ENCODE measurements at regions not wholly inside any gene's neighbourhood (a gene's known extent, or its start where the extent isn't known, plus 50 kb on each side); places are given as distances from the start of the nearest gene placed in this dataset.

DNA sequence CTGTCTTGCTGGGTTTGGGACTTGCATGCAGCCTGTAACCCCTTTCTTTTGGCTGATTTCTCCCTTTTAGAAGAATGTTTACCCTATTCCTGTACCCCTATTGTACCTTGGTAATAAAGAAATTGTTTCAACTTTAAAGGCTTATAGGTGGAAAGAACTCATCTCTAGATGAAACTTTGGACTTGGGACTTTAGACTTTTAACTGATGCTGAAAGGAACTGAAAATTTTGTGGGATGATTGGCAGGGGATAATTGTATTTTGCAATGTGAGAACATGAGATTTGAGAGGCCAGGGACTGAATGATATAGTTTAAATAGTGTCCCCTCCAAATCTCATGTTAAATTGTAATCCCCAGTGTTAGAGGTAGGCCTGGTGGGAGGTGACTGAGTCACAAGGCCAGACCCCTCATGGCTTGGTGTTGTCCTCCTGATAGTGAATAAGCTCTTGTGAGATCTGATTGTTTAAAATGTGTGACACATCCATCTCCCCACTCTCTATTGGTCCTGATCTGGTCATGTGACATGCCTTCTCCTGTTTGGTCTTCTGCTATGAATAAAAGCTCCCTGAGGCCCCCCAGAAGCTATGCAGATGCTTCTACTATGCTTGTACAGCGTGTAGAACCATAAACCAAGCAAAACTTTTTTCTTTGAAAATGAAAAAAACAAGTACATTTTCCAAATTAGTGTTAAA is 1621.3 kb upstream of the B3GALT2 start:
- ATAC-seq, result no peak
- TF ChIP-seq, protein P1, sequence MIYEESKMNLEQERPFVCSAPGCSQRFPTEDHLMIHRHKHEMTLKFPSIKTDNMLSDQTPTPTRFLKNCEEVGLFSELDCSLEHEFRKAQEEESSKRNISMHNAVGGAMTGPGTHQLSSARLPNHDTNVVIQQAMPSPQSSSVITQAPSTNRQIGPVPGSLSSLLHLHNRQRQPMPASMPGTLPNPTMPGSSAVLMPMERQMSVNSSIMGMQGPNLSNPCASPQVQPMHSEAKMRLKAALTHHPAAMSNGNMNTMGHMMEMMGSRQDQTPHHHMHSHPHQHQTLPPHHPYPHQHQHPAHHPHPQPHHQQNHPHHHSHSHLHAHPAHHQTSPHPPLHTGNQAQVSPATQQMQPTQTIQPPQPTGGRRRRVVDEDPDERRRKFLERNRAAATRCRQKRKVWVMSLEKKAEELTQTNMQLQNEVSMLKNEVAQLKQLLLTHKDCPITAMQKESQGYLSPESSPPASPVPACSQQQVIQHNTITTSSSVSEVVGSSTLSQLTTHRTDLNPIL (CRISPR knock-in tag; IDR thresholded peaks at IDR 0.05; ENCODE audit: low read depth), result no peak
- TF ChIP-seq, protein P2, sequence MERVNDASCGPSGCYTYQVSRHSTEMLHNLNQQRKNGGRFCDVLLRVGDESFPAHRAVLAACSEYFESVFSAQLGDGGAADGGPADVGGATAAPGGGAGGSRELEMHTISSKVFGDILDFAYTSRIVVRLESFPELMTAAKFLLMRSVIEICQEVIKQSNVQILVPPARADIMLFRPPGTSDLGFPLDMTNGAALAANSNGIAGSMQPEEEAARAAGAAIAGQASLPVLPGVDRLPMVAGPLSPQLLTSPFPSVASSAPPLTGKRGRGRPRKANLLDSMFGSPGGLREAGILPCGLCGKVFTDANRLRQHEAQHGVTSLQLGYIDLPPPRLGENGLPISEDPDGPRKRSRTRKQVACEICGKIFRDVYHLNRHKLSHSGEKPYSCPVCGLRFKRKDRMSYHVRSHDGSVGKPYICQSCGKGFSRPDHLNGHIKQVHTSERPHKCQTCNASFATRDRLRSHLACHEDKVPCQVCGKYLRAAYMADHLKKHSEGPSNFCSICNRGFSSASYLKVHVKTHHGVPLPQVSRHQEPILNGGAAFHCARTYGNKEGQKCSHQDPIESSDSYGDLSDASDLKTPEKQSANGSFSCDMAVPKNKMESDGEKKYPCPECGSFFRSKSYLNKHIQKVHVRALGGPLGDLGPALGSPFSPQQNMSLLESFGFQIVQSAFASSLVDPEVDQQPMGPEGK (CRISPR knock-in tag; IDR thresholded peaks at IDR 0.05; ENCODE audit: borderline replicate concordance), result no peak
- TF ChIP-seq ZNF8 (CRISPR knock-in tag; IDR thresholded peaks at IDR 0.05) (no peak), ZC3H10 (CRISPR knock-in tag; IDR thresholded peaks at IDR 0.05) (no peak), TOX (CRISPR knock-in tag; IDR thresholded peaks at IDR 0.05; ENCODE audit: borderline replicate concordance) (no peak), ZNF70 (CRISPR knock-in tag; IDR thresholded peaks at IDR 0.05) (no peak), RARB (CRISPR knock-in tag; IDR thresholded peaks at IDR 0.05) (no peak), ZFP3 (CRISPR knock-in tag; IDR thresholded peaks at IDR 0.05) (no peak), ARNTL (CRISPR knock-in tag; IDR thresholded peaks at IDR 0.05; ENCODE audit: borderline replicate concordance, low read depth) (no peak), ESRRG (CRISPR knock-in tag; IDR thresholded peaks at IDR 0.05) (no peak), OSR1 (CRISPR knock-in tag; IDR thresholded peaks at IDR 0.05) (no peak), SNAI2 (CRISPR knock-in tag; IDR thresholded peaks at IDR 0.05) (no peak), ZFP30 (CRISPR knock-in tag; IDR thresholded peaks at IDR 0.05) (no peak), BACH2 (CRISPR knock-in tag; IDR thresholded peaks at IDR 0.05; ENCODE audit: borderline replicate concordance) (no peak), CSDC2 (CRISPR knock-in tag; IDR thresholded peaks at IDR 0.05) (no peak)
- TF ChIP-seq, protein P3, sequence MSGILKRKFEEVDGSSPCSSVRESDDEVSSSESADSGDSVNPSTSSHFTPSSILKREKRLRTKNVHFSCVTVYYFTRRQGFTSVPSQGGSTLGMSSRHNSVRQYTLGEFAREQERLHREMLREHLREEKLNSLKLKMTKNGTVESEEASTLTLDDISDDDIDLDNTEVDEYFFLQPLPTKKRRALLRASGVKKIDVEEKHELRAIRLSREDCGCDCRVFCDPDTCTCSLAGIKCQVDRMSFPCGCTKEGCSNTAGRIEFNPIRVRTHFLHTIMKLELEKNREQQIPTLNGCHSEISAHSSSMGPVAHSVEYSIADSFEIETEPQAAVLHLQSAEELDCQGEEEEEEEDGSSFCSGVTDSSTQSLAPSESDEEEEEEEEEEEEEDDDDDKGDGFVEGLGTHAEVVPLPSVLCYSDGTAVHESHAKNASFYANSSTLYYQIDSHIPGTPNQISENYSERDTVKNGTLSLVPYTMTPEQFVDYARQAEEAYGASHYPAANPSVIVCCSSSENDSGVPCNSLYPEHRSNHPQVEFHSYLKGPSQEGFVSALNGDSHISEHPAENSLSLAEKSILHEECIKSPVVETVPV (CRISPR knock-in tag; IDR thresholded peaks at IDR 0.05), result no peak
- TF ChIP-seq, protein P4, sequence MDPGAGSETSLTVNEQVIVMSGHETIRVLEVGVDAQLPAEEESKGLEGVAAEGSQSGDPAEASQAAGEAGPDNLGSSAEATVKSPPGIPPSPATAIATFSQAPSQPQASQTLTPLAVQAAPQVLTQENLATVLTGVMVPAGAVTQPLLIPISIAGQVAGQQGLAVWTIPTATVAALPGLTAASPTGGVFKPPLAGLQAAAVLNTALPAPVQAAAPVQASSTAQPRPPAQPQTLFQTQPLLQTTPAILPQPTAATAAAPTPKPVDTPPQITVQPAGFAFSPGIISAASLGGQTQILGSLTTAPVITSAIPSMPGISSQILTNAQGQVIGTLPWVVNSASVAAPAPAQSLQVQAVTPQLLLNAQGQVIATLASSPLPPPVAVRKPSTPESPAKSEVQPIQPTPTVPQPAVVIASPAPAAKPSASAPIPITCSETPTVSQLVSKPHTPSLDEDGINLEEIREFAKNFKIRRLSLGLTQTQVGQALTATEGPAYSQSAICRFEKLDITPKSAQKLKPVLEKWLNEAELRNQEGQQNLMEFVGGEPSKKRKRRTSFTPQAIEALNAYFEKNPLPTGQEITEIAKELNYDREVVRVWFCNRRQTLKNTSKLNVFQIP (CRISPR knock-in tag; IDR thresholded peaks at IDR 0.05; ENCODE audit: borderline replicate concordance, low read depth), result no peak
- TF ChIP-seq, protein P5, sequence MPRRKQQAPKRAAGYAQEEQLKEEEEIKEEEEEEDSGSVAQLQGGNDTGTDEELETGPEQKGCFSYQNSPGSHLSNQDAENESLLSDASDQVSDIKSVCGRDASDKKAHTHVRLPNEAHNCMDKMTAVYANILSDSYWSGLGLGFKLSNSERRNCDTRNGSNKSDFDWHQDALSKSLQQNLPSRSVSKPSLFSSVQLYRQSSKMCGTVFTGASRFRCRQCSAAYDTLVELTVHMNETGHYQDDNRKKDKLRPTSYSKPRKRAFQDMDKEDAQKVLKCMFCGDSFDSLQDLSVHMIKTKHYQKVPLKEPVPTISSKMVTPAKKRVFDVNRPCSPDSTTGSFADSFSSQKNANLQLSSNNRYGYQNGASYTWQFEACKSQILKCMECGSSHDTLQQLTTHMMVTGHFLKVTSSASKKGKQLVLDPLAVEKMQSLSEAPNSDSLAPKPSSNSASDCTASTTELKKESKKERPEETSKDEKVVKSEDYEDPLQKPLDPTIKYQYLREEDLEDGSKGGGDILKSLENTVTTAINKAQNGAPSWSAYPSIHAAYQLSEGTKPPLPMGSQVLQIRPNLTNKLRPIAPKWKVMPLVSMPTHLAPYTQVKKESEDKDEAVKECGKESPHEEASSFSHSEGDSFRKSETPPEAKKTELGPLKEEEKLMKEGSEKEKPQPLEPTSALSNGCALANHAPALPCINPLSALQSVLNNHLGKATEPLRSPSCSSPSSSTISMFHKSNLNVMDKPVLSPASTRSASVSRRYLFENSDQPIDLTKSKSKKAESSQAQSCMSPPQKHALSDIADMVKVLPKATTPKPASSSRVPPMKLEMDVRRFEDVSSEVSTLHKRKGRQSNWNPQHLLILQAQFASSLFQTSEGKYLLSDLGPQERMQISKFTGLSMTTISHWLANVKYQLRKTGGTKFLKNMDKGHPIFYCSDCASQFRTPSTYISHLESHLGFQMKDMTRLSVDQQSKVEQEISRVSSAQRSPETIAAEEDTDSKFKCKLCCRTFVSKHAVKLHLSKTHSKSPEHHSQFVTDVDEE (CRISPR knock-in tag; IDR thresholded peaks at IDR 0.05), result no peak

DNA sequence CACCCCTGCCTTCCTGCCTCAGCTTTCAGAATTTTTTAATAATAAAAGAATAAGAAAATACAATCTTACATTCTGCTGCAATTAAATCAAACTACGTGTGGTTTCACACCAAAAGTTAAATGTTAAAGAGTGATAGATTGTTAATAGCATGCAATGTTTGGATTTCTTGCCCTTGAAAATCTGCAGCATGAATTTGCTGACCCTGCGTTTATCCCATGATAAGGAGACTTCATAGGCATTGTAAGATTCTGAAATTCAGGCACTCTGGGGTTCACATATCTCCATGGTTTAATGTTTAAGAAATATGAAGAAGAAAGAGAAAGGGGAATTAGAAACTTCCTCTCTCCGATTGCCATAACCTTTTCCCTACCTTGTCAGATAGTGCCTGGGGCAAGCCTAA is 1616.2 kb upstream of the B3GALT2 start:
- TF ChIP-seq CSDC2 (CRISPR knock-in tag; IDR thresholded peaks at IDR 0.05) (no peak), TOX (CRISPR knock-in tag; IDR thresholded peaks at IDR 0.05; ENCODE audit: borderline replicate concordance) (no peak), ARNTL (CRISPR knock-in tag; IDR thresholded peaks at IDR 0.05; ENCODE audit: borderline replicate concordance, low read depth) (no peak), ISL1 (CRISPR knock-in tag; IDR thresholded peaks at IDR 0.05) (no peak), TCF4 (CRISPR knock-in tag; IDR thresholded peaks at IDR 0.05; ENCODE audit: borderline replicate concordance) (no peak), ZNF70 (CRISPR knock-in tag; IDR thresholded peaks at IDR 0.05) (no peak)
- TF ChIP-seq, protein P4 (CRISPR knock-in tag; IDR thresholded peaks at IDR 0.05; ENCODE audit: borderline replicate concordance, low read depth), result no peak
- TF ChIP-seq, protein P3 (CRISPR knock-in tag; IDR thresholded peaks at IDR 0.05), result no peak
- ATAC-seq, result peak; percentile 36
